Kidney (tissue), 13 donors: ENCODE measurements at regions not wholly inside any gene's neighbourhood (a gene's known extent, or its start where the extent isn't known, plus 50 kb on each side); places are given as distances from the start of the nearest gene placed in this dataset.
"Not testable (repeated sequence)": the region's sequence is repeated elsewhere in the genome, so short reads cannot be mapped to it uniquely, and the experiment has no call there.

Experiments
- DNase-seq, 5 donors: peaks; one replicate each; pipeline ENCODE4 v3.0.0-alpha.2; 2013 to 2020
- FAIRE-seq: peaks from 2 replicates; lab custom pipeline; 2012; peaks lifted over from hg19 to GRCh38; lab: Jason Lieb, UNC
- H3K27ac ChIP-seq, 2 donors: one replicate each; pipeline ENCODE4 v1.7.0; 2013; ENCODE audit warnings: low read depth in 2 of 2, low read length in 2 of 2, inconsistent platforms in 1 of 2
- H3K27me3 ChIP-seq: one replicate; pipeline ENCODE4 v1.7.1; 2013; ENCODE audit warnings: low read length, inconsistent platforms; ENCODE audit not compliant: control insufficient read depth, insufficient read depth
- H3K36me3 ChIP-seq, 3 donors: one replicate each; pipeline versions ENCODE4 v1.7.0 to v1.7.1; 2013; ENCODE audit warnings: low read length in 3 of 3, control low read depth in 1 of 3, inconsistent platforms in 1 of 3; ENCODE audit not compliant: insufficient read depth in 3 of 3, control insufficient read depth in 2 of 3
- H3K4me1 ChIP-seq, 3 donors: one replicate each; pipeline versions ENCODE4 v1.7.0 to v1.7.1; 2013; ENCODE audit warnings: low read length in 3 of 3, inconsistent platforms in 1 of 3, low read depth in 1 of 3; ENCODE audit not compliant: control insufficient read depth in 2 of 3, insufficient read depth in 2 of 3
- H3K4me3 ChIP-seq, 3 donors: one replicate each; pipeline versions ENCODE4 v1.7.0 to v1.8.1; 2013; ENCODE audit warnings: low read length in 3 of 3, control low read depth in 1 of 3, inconsistent platforms in 1 of 3
- H3K9ac ChIP-seq, 3 donors: one replicate each; pipeline versions ENCODE4 v1.7.0 to v1.7.1; 2013; ENCODE audit warnings: low read length in 3 of 3, control low read depth in 1 of 3, inconsistent platforms in 1 of 3
- H3K9me3 ChIP-seq, 3 donors: one replicate each; pipeline versions ENCODE4 v1.7.0 to v1.7.1; 2013; ENCODE audit warnings: low read length in 3 of 3, control low read depth in 1 of 3, inconsistent platforms in 1 of 3; ENCODE audit not compliant: control insufficient read depth in 2 of 3, insufficient read depth in 1 of 3
- intact Hi-C: fragments of 100-400 bp; cut with DNase I; formaldehyde crosslinking; loops from one replicate; pipeline ENCODE4 v1.11.1; 2022
- TF ChIP-seq, protein P1 (sequence below): IDR thresholded peaks from 3 replicates; pipeline ENCODE4 v1.5.1; 2012; ENCODE audit warnings: mild to moderate bottlenecking, moderate library complexity, borderline replicate concordance; ENCODE audit not compliant: insufficient read depth; ENCODE audit errors: extremely low read depth
- donor health status: control.
- donor health status: control.
- donor health status: control.
- donor health status: control.
- donor health status: control.
- donor health status: DM: yes; HTN: yes; CAD: no.
- donor health status: Normal renal cell carcinoma (clear cell type).

DNA sequence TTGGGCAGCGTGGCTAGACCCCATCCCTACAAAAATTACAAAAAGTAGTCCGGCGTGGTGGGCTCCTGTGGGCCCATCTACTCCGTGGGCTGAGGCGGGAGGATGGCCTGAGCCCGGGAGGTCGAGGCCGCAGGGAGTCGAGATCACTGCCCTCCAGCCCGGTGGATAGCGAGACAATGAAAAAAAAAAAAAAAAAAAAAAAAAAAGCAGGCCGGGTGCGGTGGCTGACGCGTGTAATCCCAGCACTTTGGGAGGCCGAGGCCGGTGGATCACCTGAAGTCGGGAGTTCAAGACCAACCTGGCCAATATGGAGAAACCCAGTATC is 110.5 kb upstream of the LPCAT1 start:
- Histone ChIP-seq H3K9ac (peak overlapping the region in 1 of 3 donors; percentile 58), H3K27ac (peak overlapping the region; percentile 67), H3K27me3 (no peaks in the 10 kb centered on the region), H3K4me3 (peak overlapping the region; percentile 81 to 82 (median 81)), H3K9me3 (no peaks in the 10 kb centered on the region), H3K36me3 (no peaks in the 10 kb centered on the region), H3K4me1 (no peaks in the 10 kb centered on the region)
- FAIRE-seq (no peak), DNase-seq (no peak)
- intact Hi-C loops, result no loop called here
- TF ChIP-seq, protein P1, sequence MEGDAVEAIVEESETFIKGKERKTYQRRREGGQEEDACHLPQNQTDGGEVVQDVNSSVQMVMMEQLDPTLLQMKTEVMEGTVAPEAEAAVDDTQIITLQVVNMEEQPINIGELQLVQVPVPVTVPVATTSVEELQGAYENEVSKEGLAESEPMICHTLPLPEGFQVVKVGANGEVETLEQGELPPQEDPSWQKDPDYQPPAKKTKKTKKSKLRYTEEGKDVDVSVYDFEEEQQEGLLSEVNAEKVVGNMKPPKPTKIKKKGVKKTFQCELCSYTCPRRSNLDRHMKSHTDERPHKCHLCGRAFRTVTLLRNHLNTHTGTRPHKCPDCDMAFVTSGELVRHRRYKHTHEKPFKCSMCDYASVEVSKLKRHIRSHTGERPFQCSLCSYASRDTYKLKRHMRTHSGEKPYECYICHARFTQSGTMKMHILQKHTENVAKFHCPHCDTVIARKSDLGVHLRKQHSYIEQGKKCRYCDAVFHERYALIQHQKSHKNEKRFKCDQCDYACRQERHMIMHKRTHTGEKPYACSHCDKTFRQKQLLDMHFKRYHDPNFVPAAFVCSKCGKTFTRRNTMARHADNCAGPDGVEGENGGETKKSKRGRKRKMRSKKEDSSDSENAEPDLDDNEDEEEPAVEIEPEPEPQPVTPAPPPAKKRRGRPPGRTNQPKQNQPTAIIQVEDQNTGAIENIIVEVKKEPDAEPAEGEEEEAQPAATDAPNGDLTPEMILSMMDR, result no peak

DNA sequence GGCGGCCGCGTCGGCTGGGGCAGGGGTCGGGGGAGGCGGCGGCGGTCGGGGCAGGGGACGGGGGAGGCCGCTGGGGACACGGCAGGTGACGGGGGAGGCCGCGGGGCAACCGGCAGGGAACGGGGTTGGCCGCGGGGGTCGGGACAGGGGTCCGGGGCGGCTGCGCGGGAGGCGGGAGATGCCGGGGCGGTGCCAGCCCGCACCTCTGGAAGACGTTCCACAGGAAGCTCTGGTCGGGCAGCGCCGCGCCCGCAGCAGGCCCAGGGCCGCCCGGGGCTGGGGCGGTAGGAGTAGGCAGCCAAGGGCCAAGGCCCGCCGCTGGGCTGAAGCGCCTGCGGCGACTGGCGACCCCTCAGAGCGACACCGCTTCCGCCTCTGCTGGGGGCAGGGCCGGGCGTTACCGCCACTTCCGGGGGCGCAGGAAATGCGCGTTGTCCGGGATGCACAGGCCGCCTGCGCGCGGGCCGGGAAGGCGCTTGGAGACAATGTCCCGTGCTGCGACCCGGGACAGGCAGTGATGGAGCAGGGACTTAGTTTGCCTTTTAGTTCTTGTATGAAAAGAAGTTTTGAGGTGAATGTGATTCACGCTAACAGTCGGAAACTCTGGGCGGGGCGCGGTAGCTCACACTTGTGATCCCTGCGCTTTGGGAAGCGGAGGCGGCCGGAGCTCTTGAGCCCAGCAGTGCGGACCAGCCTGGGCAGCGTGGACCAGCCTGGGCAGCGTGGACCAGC is 110.0 kb upstream of the LPCAT1 start:
- Histone ChIP-seq H3K36me3 (no peaks in the 10 kb centered on the region), H3K4me1 (no peaks in the 10 kb centered on the region), H3K27ac (peak overlapping the region; percentile 67), H3K27me3 (no peaks in the 10 kb centered on the region), H3K9ac (peak overlapping the region in 2 of 3 donors; percentile 51 to 58), H3K4me3 (peak overlapping the region; percentile 81 to 82 (median 81)), H3K9me3 (no peaks in the 10 kb centered on the region)
- peak; percentile 88 to 94 (median 90) for DNase-seq
- TF ChIP-seq, protein P1, result no peak
- no peak for FAIRE-seq
- intact Hi-C loops, result no loop called here

DNA sequence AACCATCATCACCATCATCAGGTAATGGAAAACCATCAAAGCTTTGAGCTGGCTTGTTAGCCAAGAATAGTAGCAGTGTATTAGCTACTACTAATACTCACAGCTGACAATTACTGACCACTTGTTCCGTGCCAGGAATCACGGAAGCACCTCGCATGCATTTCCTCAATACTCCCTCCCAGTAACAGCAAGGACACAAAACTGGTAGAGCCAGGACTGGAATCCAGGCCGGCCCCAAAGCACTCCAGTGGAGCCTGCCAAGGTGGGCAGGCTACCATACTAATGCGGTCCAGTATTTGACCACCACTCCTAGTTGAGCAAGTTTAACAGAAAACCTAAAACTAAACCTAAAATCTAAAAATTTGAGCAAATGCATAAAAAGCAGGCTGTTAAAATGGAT is 107.2 kb upstream of the LPCAT1 start:
- H3K4me1 ChIP-seq, H3K27ac ChIP-seq, FAIRE-seq, H3K36me3 ChIP-seq, intact Hi-C loops, H3K9me3 ChIP-seq, H3K4me3 ChIP-seq, H3K27me3 ChIP-seq, H3K9ac ChIP-seq, DNase-seq: not testable (repeated sequence)

DNA sequence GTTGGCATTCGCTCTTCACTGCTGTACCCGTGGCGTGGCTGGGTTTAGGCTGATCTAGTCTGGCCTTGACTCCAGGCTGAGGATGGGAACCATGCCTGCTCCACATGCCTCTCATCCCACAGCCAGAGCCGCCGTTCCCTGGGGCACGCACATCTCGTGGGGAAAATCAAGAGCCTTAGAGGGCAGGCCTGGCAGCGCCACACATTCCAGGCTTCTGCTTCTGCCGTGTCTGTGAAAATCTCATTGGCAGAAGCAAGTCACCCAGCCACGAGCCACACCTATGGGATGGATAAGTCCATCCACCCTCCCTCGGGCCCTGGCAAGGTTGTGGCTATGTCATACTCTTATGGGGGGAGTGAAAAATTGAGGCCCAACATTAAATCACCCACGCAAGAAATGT is 102.6 kb upstream of the LPCAT1 start:
- peak in 1 of 5 donors; percentile 58 for DNase-seq
- not testable (repeated sequence) for FAIRE-seq

DNA sequence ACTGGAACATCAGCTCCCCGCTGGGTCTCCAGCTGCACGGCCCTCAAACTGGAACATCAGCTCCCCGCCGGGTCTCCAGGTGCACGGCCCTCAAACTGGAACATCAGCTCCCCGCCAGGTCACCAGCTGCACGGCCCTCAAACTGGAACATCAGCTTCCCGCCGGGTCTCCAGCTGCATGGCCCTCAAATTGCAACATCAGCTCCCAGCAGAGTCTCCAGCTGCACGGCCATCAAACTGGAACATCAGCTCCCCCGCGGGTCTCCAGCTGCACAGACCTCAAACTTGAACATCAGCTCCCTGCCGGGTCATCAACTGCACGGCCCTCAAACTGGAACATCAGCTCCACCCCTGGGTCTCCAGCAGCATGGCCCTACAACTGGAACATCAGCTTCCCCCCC is 95.8 kb upstream of the LPCAT1 start:
- H3K36me3 ChIP-seq, H3K4me3 ChIP-seq, DNase-seq, H3K4me1 ChIP-seq, H3K9me3 ChIP-seq, H3K27me3 ChIP-seq, FAIRE-seq, H3K27ac ChIP-seq, intact Hi-C loops, H3K9ac ChIP-seq: not testable (repeated sequence)

More for the DNA sequence above, 102.6 kb upstream of the LPCAT1 start:
- H3K4me3 ChIP-seq, H3K27me3 ChIP-seq, H3K4me1 ChIP-seq, H3K27ac ChIP-seq, H3K36me3 ChIP-seq, H3K9ac ChIP-seq, H3K9me3 ChIP-seq, intact Hi-C loops: not testable (repeated sequence)

DNA sequence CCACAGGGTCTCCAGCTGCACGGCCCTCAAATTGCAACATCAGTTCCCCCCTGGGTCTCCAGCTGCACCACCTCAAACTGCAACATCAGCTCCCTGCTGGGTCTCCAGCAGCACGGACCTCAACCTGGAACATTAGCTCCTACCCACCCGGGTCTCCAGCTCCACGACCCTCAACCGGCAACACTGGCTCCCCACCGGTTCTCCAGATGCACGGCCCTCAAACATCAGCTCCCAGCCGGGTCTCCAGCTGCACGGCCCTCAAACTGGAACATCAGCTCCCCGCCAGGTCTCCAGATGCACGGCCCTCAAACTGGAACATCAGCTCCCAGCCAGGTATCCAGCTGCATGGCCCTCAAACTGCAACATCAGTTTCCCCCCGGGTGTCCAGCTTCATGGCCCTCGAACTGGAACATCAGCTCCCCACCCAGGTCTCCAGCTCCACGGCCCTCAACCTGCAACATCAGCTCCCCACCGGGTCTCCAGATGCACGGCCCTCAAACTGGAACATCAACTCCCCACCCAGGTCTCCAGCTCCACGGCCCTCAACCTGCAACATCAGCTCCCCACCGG is 94.6 kb upstream of the LPCAT1 start:
- H3K9ac ChIP-seq, H3K27me3 ChIP-seq, H3K9me3 ChIP-seq, H3K4me1 ChIP-seq, H3K36me3 ChIP-seq, FAIRE-seq, intact Hi-C loops, DNase-seq, H3K27ac ChIP-seq, H3K4me3 ChIP-seq: not testable (repeated sequence)

DNA sequence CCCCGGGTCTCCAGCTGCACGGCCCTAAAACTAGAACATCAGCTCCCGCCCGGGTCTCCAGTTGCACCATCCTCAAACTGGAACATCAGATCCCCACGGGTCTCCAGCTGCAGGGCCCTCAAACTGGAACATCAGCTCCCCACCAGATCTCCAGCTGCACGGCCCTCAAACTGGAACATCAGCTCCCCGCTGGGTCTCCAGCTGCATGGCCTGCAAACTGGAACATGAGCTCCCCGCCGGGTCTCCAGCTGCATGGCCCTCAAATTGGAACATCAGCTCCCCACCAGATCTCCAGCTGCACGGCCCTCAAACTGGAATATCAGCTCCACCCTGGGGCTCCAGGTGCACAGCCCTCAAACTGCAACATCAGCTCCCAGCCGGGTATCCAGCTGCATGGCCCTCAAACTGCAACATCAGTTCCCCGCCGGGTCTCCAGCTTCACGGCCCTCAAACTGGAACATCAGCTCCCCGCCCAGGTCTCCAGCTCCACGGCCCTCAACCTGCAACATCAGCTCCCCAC is 93.5 kb upstream of the LPCAT1 start:
- H3K36me3 ChIP-seq, intact Hi-C loops, DNase-seq, H3K9ac ChIP-seq, H3K27ac ChIP-seq, H3K9me3 ChIP-seq, H3K4me3 ChIP-seq, H3K4me1 ChIP-seq, FAIRE-seq, H3K27me3 ChIP-seq: not testable (repeated sequence)
